NAMALWA (cell line): ENCODE measurements at regions not wholly inside any gene's neighbourhood (a gene's known extent, or its start where the extent isn't known, plus 50 kb on each side); places are given as distances from the start of the nearest gene placed in this dataset.

ENCODE experiments used
- DNase-seq: peaks from one replicate; pipeline ENCODE4 v3.0.0-alpha.2; 2015; ENCODE audit warnings: low spot score

- peak; percentile 36 for DNase-seq
Measured at GRCh38 chrX:39855748-39856129, 242.0 kb downstream of the BCOR start.

- DNase-seq = no peak
Measured at GRCh38 chrX:39856472-39857121, 241.2 kb downstream of the BCOR start.

GRCh38 chrX:39857780-39858179 lies 240.0 kb downstream of the BCOR start:
- DNase-seq = no peak

- DNase-seq = peak; percentile 78
Measured at GRCh38 chrX:39859991-39860861, 237.5 kb downstream of the BCOR start.

GRCh38 chrX:39862963-39863362 lies 234.8 kb downstream of the BCOR start:
- DNase-seq = no peak

GRCh38 chrX:39866229-39866628 lies 231.5 kb downstream of the BCOR start:
- DNase-seq = no peak

GRCh38 chrX:39869846-39870601 lies 227.7 kb downstream of the BCOR start:
- DNase-seq = no peak

GRCh38 chrX:39871648-39872047 lies 226.1 kb downstream of the BCOR start:
- DNase-seq = no peak

- no peak for DNase-seq
Measured at GRCh38 chrX:39873117-39873516, 224.6 kb downstream of the BCOR start.

- DNase-seq = no peak
Measured at GRCh38 chrX:39874202-39874816, 223.4 kb downstream of the BCOR start.

- no peak for DNase-seq
Measured at GRCh38 chrX:39875834-39876628, 221.7 kb downstream of the BCOR start.

- no peak for DNase-seq
Measured at GRCh38 chrX:39877905-39878304, 219.9 kb downstream of the BCOR start.

- DNase-seq = no peak
Measured at GRCh38 chrX:39883666-39884065, 214.1 kb downstream of the BCOR start.

GRCh38 chrX:39886282-39886681 lies 211.5 kb downstream of the BCOR start:
- no peak for DNase-seq

- no peak for DNase-seq
Measured at GRCh38 chrX:39888730-39889129, 209.0 kb downstream of the BCOR start.

- DNase-seq = no peak
Measured at GRCh38 chrX:39889704-39890103, 208.1 kb downstream of the BCOR start.

- no peak for DNase-seq
Measured at GRCh38 chrX:39890807-39891206, 207.0 kb downstream of the BCOR start.

- peak; percentile 4 for DNase-seq
Measured at GRCh38 chrX:39891781-39892180, 206.0 kb downstream of the BCOR start.

GRCh38 chrX:39893417-39894338 lies 204.1 kb downstream of the BCOR start:
- DNase-seq = peak; percentile 3

GRCh38 chrX:39894683-39895082 lies 203.1 kb downstream of the BCOR start:
- no peak for DNase-seq
